ENCODE measurements at regions not wholly inside any gene's neighbourhood (a gene's known extent, or its start where the extent isn't known, plus 50 kb on each side); places are given as distances from the start of the nearest gene placed in this dataset.

DNA sequence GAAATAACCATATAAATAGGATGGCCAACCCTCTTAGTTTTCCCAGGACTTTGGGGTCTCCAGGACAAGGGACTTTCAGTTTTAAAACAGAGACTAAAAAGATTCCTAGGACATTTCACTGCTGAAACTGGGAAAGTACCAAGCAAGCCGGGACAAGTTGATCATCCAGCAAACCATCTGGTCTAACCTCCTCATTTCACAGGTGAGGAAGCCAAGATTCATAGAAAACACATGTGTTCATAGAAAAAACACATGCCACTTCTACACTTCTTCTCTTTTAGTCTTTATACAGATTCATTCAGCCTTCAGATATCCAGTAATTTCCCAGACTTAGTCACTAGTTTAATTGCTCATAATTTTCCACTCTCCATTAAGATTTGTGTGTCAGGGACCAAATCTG lies 165.6 kb upstream of the CCDC54 start:
- no peak for TF ChIP-seq EZH2phosphoT487 (IDR thresholded peaks at IDR 0.05; ENCODE audit: borderline replicate concordance)
- TF ChIP-seq, protein P1, sequence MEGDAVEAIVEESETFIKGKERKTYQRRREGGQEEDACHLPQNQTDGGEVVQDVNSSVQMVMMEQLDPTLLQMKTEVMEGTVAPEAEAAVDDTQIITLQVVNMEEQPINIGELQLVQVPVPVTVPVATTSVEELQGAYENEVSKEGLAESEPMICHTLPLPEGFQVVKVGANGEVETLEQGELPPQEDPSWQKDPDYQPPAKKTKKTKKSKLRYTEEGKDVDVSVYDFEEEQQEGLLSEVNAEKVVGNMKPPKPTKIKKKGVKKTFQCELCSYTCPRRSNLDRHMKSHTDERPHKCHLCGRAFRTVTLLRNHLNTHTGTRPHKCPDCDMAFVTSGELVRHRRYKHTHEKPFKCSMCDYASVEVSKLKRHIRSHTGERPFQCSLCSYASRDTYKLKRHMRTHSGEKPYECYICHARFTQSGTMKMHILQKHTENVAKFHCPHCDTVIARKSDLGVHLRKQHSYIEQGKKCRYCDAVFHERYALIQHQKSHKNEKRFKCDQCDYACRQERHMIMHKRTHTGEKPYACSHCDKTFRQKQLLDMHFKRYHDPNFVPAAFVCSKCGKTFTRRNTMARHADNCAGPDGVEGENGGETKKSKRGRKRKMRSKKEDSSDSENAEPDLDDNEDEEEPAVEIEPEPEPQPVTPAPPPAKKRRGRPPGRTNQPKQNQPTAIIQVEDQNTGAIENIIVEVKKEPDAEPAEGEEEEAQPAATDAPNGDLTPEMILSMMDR (conservative IDR thresholded peaks at IDR 0.05; ENCODE audit: low read length), result no peak
- H3K9ac ChIP-seq (ENCODE audit: low read depth, low read length, poor library complexity, severe bottlenecking), result no peak overlapping the region

GRCh38 chr3:107212618-107213017 lies 164.6 kb upstream of the CCDC54 start:
- Histone ChIP-seq H3F3A (ENCODE audit: low read depth) (no peaks in the 10 kb centered on the region), H4K20me1 (ENCODE audit: insufficient read depth, low read length, poor library complexity, severe bottlenecking) (no peaks in the 10 kb centered on the region), H3K79me2 (ENCODE audit: insufficient read depth, low read length) (no peaks in the 10 kb centered on the region), H3K9ac (ENCODE audit: low read depth, low read length, poor library complexity, severe bottlenecking) (no peak overlapping the region), H3K36me3 (ENCODE audit: insufficient read depth, low read length) (no peaks in the 10 kb centered on the region), H3K27me3 (ENCODE audit: insufficient read depth, low read length, poor library complexity, severe bottlenecking) (no peaks in the 10 kb centered on the region), H3K4me3 (ENCODE audit: low read length, poor library complexity, severe bottlenecking) (no peak overlapping the region), H2AFZ (ENCODE audit: low read length) (no peak overlapping the region), H3K4me2 (ENCODE audit: low read depth, low read length, poor library complexity, severe bottlenecking) (no peak overlapping the region), H3K9me3 (ENCODE audit: insufficient read depth, low read depth, low read length) (no peaks in the 10 kb centered on the region), H3K4me1 (ENCODE audit: insufficient read depth, low read length, poor library complexity, severe bottlenecking) (peaks cover 13% of the 10 kb centered on the region), H3K9me2 (replicated peaks; ENCODE audit: low read depth, low read length) (no peaks in the 10 kb centered on the region)
- no peak for TF ChIP-seq EZH2phosphoT487 (IDR thresholded peaks at IDR 0.05; ENCODE audit: borderline replicate concordance)
- TF ChIP-seq, protein P1 (conservative IDR thresholded peaks at IDR 0.05; ENCODE audit: low read length), result no peak

More for the DNA sequence above, 165.6 kb upstream of the CCDC54 start:
- Histone ChIP-seq H3K9me2 (replicated peaks; ENCODE audit: low read depth, low read length) (no peaks in the 10 kb centered on the region), H3F3A (ENCODE audit: low read depth) (no peaks in the 10 kb centered on the region), H3K4me1 (ENCODE audit: insufficient read depth, low read length, poor library complexity, severe bottlenecking) (peaks cover 13% of the 10 kb centered on the region), H2AFZ (ENCODE audit: low read length) (no peak overlapping the region), H3K4me2 (ENCODE audit: low read depth, low read length, poor library complexity, severe bottlenecking) (no peak overlapping the region), H3K27me3 (ENCODE audit: insufficient read depth, low read length, poor library complexity, severe bottlenecking) (no peaks in the 10 kb centered on the region), H3K79me2 (ENCODE audit: insufficient read depth, low read length) (no peaks in the 10 kb centered on the region), H3K9me3 (ENCODE audit: insufficient read depth, low read depth, low read length) (no peaks in the 10 kb centered on the region), H3K36me3 (ENCODE audit: insufficient read depth, low read length) (no peaks in the 10 kb centered on the region), H3K4me3 (ENCODE audit: low read length, poor library complexity, severe bottlenecking) (no peak overlapping the region), H4K20me1 (ENCODE audit: insufficient read depth, low read length, poor library complexity, severe bottlenecking) (no peaks in the 10 kb centered on the region)

GRCh38 chr3:107213044-107213669 lies 164.1 kb upstream of the CCDC54 start:
- H3F3A ChIP-seq (ENCODE audit: low read depth), result no peaks in the 10 kb centered on the region
- no peaks in the 10 kb centered on the region for H3K79me2 ChIP-seq (ENCODE audit: insufficient read depth, low read length)
- H3K36me3 ChIP-seq (ENCODE audit: insufficient read depth, low read length), result no peaks in the 10 kb centered on the region
- H3K4me1 ChIP-seq (ENCODE audit: insufficient read depth, low read length, poor library complexity, severe bottlenecking), result peaks cover 8% of the 10 kb centered on the region
- H3K27me3 ChIP-seq (ENCODE audit: insufficient read depth, low read length, poor library complexity, severe bottlenecking), result no peaks in the 10 kb centered on the region
- H3K4me2 ChIP-seq (ENCODE audit: low read depth, low read length, poor library complexity, severe bottlenecking), result no peak overlapping the region
- H3K9me2 ChIP-seq (replicated peaks; ENCODE audit: low read depth, low read length), result no peaks in the 10 kb centered on the region
- H2AFZ ChIP-seq (ENCODE audit: low read length), result no peak overlapping the region
- H4K20me1 ChIP-seq (ENCODE audit: insufficient read depth, low read length, poor library complexity, severe bottlenecking), result no peaks in the 10 kb centered on the region
- H3K4me3 ChIP-seq (ENCODE audit: low read length, poor library complexity, severe bottlenecking), result no peak overlapping the region
- TF ChIP-seq, protein P1 (conservative IDR thresholded peaks at IDR 0.05; ENCODE audit: low read length), result no peak
- no peak for TF ChIP-seq EZH2phosphoT487 (IDR thresholded peaks at IDR 0.05; ENCODE audit: borderline replicate concordance)
- no peak overlapping the region for H3K9ac ChIP-seq (ENCODE audit: low read depth, low read length, poor library complexity, severe bottlenecking)
- no peaks in the 10 kb centered on the region for H3K9me3 ChIP-seq (ENCODE audit: insufficient read depth, low read depth, low read length)
